ENCODE measurements at regions not wholly inside any gene's neighbourhood (a gene's known extent, or its start where the extent isn't known, plus 50 kb on each side); places are given as distances from the start of the nearest gene placed in this dataset.
A peak's percentile ranks its signal among the peaks of the same experiment; 100 is the strongest.

DNA sequence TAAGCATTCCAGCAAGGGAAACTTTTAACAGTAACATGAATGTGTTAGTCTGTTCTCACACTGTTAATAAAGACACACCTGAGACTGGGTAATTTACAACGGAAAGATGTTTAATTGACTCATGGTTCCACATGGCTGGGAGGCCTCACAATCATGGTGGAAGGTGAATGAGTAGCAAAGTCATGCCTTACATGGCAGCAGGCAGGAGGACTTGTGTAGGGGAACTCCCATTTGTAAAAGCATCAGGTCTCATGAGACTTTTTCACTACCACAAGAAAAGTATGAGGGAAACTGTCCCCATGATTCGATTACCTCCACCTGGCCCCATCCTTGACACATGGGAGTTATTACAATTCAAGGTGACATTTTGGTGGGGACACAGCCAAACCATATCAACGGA is 168.3 kb downstream of the PAH start:
- H3K4me3 Mint-ChIP-seq: no peak overlapping the region
- ChIA-PET CTCF (no interaction called here), POLR2A (no interaction called here)
- no peaks in the 10 kb centered on the region for H3K36me3 Mint-ChIP-seq (ENCODE audit: low read depth)
- H3K9me3 Mint-ChIP-seq: no peaks in the 10 kb centered on the region
- DNase-seq: no peak
- H3K27ac Mint-ChIP-seq: no peak overlapping the region
- no peaks in the 10 kb centered on the region for H3K4me1 Mint-ChIP-seq
- no peaks in the 10 kb centered on the region for H3K27me3 Mint-ChIP-seq

GRCh38 chr12:102746963-102747362 is 170.1 kb downstream of the PAH start:
- Mint-ChIP-seq H3K4me1 (no peaks in the 10 kb centered on the region), H3K27ac (no peak overlapping the region), H3K9me3 (no peaks in the 10 kb centered on the region), H3K36me3 (ENCODE audit: low read depth) (no peaks in the 10 kb centered on the region), H3K27me3 (no peaks in the 10 kb centered on the region), H3K4me3 (no peak overlapping the region)
- DNase-seq: no peak
- CTCF ChIA-PET: no interaction called here
- POLR2A ChIA-PET: no interaction called here

DNA sequence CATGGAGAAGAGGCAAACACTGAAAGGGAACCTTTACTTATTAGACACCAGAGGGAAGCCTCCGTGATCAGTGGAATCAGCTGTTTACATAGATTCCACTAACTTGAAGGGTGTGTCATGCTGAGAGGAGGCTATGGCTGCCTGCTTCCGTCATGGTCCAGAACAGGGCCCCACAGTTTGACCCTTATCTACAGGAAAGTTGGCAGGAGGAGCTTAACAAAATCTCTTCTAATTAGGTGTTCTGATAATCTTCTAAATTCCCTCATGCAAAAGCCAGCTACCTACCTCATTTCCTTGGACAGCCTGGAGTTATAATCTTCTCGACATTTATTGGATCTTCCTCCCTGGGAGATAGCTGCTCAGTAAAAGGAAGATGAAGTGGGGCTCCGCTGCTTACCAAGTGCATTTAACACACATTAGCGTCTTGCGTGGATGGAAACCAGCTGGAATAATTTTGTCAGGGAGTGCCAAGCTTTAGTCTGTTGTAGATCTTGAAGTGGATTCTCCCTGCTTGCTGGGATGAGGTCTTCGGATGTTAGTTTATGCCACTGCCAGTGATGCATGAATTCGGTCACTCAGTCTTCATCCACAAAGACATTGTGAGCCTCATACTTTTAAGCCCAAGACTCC is 171.0 kb downstream of the PAH start:
- Mint-ChIP-seq H3K4me1 (no peaks in the 10 kb centered on the region), H3K4me3 (no peak overlapping the region), H3K36me3 (ENCODE audit: low read depth) (no peaks in the 10 kb centered on the region), H3K9me3 (no peaks in the 10 kb centered on the region), H3K27ac (no peak overlapping the region), H3K27me3 (no peaks in the 10 kb centered on the region)
- no peak for DNase-seq
- CTCF ChIA-PET: interaction anchor here (0.6 kb wide), 1 partner anchor 1483 kb away, joined by 7 read pairs; no protein-coding TSS in a partner anchor
- POLR2A ChIA-PET: no interaction called here

DNA sequence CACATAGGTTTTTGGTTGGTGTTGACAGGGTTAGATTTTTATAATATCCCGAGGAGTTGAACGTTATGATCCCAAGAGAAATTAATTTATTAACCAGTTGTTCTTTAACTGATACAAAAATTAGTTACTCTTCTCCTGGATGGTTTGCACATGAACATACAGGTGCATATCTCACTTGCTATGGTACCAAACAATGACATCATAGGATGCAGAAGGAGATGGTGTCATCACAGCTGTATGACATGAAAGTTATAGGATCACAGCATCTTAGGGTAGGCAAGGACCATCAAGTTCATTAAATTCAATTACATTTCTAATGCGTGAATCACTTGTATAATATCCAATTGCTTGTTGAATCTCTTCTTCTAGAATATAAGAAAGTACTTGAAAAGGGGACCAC is 175.8 kb downstream of the PAH start:
- Mint-ChIP-seq H3K4me1 (no peaks in the 10 kb centered on the region), H3K9me3 (no peaks in the 10 kb centered on the region), H3K27ac (no peak overlapping the region), H3K27me3 (no peaks in the 10 kb centered on the region), H3K36me3 (ENCODE audit: low read depth) (no peaks in the 10 kb centered on the region), H3K4me3 (no peak overlapping the region)
- POLR2A ChIA-PET: no interaction called here
- no peak for DNase-seq
- CTCF ChIA-PET: interaction anchor here (1.2 kb wide), 1 partner anchor 8 kb away, joined by 3 read pairs; no protein-coding TSS in a partner anchor

- Mint-ChIP-seq H3K9me3 (no peaks in the 10 kb centered on the region), H3K36me3 (ENCODE audit: low read depth) (no peaks in the 10 kb centered on the region), H3K27ac (no peak overlapping the region), H3K4me3 (no peak overlapping the region), H3K4me1 (no peaks in the 10 kb centered on the region), H3K27me3 (no peaks in the 10 kb centered on the region)
- no peak for DNase-seq
- CTCF ChIA-PET: interaction anchor here (1.0 to 1.2 kb wide), 2 partner anchors 9 to 27 kb away, joined by 3 read pairs; no protein-coding TSS in a partner anchor
- POLR2A ChIA-PET: no interaction called here
Measured at GRCh38 chr12:102740141-102740955, 176.7 kb downstream of the PAH start.

DNA sequence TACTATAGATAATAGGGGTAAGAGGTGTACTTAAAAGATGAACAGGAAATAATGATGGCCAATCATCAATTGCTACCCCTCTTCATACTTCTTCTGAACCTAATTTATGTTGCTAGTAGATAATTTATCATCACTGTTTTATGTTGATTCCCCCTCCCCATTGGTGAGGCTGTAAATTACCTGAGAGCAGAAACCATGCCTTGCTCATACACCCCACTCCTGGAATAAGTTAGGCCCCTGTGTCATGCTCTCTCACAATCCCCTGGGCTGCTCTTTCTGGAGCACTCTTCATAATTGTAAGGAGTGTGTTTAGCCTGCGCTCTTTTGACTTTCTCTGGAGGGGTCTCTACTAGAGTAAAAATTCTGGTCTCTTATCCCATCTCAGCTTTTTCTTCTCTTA is 180.7 kb downstream of the PAH start:
- POLR2A ChIA-PET: no interaction called here
- Mint-ChIP-seq H3K9me3 (peaks cover 2% of the 10 kb centered on the region), H3K27ac (no peak overlapping the region), H3K27me3 (no peaks in the 10 kb centered on the region), H3K4me3 (no peak overlapping the region), H3K36me3 (ENCODE audit: low read depth) (no peaks in the 10 kb centered on the region), H3K4me1 (no peaks in the 10 kb centered on the region)
- CTCF ChIA-PET: no interaction called here
- no peak for DNase-seq

DNA sequence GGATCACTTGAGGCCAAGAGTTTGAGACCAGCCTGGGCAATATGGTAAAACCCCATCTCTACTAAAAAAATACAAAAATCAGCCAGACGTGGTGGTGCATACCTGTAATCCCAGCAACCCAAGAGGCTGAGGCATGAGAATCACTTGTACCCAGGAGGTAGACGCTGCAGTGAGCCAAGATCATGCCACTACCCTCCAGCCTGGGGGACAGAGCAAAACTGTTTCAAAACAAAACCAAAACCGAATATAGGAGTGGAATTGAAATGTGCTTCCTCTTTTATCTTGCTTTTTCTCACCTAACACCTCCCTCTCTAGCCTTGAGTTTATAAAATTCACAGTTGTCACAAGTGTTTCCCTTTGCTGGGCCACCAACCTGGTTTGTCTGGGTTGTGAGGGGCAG is 181.9 kb downstream of the PAH start:
- no peaks in the 10 kb centered on the region for H3K36me3 Mint-ChIP-seq (ENCODE audit: low read depth)
- peaks cover 2% of the 10 kb centered on the region for H3K9me3 Mint-ChIP-seq
- CTCF ChIA-PET: no interaction called here
- H3K4me1 Mint-ChIP-seq: no peaks in the 10 kb centered on the region
- POLR2A ChIA-PET: no interaction called here
- DNase-seq: no peak
- H3K27me3 Mint-ChIP-seq: no peaks in the 10 kb centered on the region
- no peak overlapping the region for H3K27ac Mint-ChIP-seq
- H3K4me3 Mint-ChIP-seq: no peak overlapping the region

DNA sequence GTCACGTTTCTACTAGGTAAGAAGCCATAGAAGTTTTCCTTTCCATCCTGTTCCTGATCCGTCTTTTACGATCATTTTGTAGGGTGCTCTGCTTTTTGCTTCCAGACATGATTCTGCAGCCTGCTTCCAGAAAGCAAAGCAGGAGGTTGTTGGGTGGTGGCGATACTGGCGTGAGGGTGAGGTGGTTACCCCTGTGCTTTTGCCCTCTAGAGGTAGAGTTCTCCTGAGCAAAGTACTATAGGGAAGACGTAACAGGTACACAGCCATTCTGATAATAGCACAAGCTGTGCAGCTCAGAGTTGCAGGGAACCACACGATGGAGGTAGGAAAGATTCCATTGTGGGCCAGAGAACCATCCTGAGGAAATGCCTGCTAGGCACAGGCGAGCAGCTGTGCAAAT is 186.0 kb downstream of the PAH start:
- no peaks in the 10 kb centered on the region for H3K27me3 Mint-ChIP-seq
- no peak overlapping the region for H3K27ac Mint-ChIP-seq
- H3K4me3 Mint-ChIP-seq: no peak overlapping the region
- peaks cover 4% of the 10 kb centered on the region for H3K4me1 Mint-ChIP-seq
- POLR2A ChIA-PET: no interaction called here
- peaks cover 2% of the 10 kb centered on the region for H3K9me3 Mint-ChIP-seq
- CTCF ChIA-PET: no interaction called here
- no peak for DNase-seq
- no peaks in the 10 kb centered on the region for H3K36me3 Mint-ChIP-seq (ENCODE audit: low read depth)

GRCh38 chr12:102728506-102729242 is 188.4 kb downstream of the PAH start:
- Mint-ChIP-seq H3K27me3 (no peaks in the 10 kb centered on the region), H3K9me3 (no peaks in the 10 kb centered on the region), H3K4me1 (peaks cover 4% of the 10 kb centered on the region), H3K4me3 (no peak overlapping the region), H3K36me3 (ENCODE audit: low read depth) (no peaks in the 10 kb centered on the region), H3K27ac (no peak overlapping the region)
- ChIA-PET CTCF (no interaction called here), POLR2A (no interaction called here)
- no peak for DNase-seq

- Mint-ChIP-seq H3K4me3 (no peak overlapping the region), H3K27ac (no peak overlapping the region), H3K36me3 (ENCODE audit: low read depth) (no peaks in the 10 kb centered on the region), H3K9me3 (no peaks in the 10 kb centered on the region), H3K27me3 (no peaks in the 10 kb centered on the region), H3K4me1 (peaks cover 4% of the 10 kb centered on the region)
- CTCF ChIA-PET: no interaction called here
- POLR2A ChIA-PET: no interaction called here
- DNase-seq: no peak
Measured at GRCh38 chr12:102726686-102727085, 190.4 kb downstream of the PAH start.

- no peak for DNase-seq
- no peak overlapping the region for H3K27ac Mint-ChIP-seq
- H3K27me3 Mint-ChIP-seq: no peaks in the 10 kb centered on the region
- POLR2A ChIA-PET: no interaction called here
- no peaks in the 10 kb centered on the region for H3K4me1 Mint-ChIP-seq
- no peaks in the 10 kb centered on the region for H3K9me3 Mint-ChIP-seq
- CTCF ChIA-PET: no interaction called here
- H3K4me3 Mint-ChIP-seq: no peak overlapping the region
- H3K36me3 Mint-ChIP-seq (ENCODE audit: low read depth): no peaks in the 10 kb centered on the region
Measured at GRCh38 chr12:102722147-102722546, 194.9 kb downstream of the PAH start.

- Mint-ChIP-seq H3K27ac (no peak overlapping the region), H3K36me3 (ENCODE audit: low read depth) (no peaks in the 10 kb centered on the region), H3K27me3 (no peaks in the 10 kb centered on the region), H3K4me1 (no peaks in the 10 kb centered on the region), H3K4me3 (no peak overlapping the region), H3K9me3 (no peaks in the 10 kb centered on the region)
- ChIA-PET CTCF (no interaction called here), POLR2A (no interaction called here)
- no peak for DNase-seq
Measured at GRCh38 chr12:102708108-102708507, 208.9 kb downstream of the PAH start.

- ChIA-PET POLR2A (no interaction called here), CTCF (interaction anchor here (0.8 to 1.5 kb wide), 11 partner anchors 19 to 763 kb away, joined by 3 to 8 read pairs (median 3); no protein-coding TSS in a partner anchor)
- peak; percentile 21 for DNase-seq
- H3K36me3 Mint-ChIP-seq (ENCODE audit: low read depth): no peaks in the 10 kb centered on the region
- H3K4me1 Mint-ChIP-seq: no peaks in the 10 kb centered on the region
- no peaks in the 10 kb centered on the region for H3K9me3 Mint-ChIP-seq
- H3K27ac Mint-ChIP-seq: no peak overlapping the region
- no peak overlapping the region for H3K4me3 Mint-ChIP-seq
- peaks cover 3% of the 10 kb centered on the region for H3K27me3 Mint-ChIP-seq
Measured at GRCh38 chr12:102702447-102703114, 214.5 kb downstream of the PAH start.
